PFSK-1 (cell line): ENCODE measurements at regions not wholly inside any gene's neighbourhood (a gene's known extent, or its start where the extent isn't known, plus 50 kb on each side); places are given as distances from the start of the nearest gene placed in this dataset.

ENCODE experiments used
- POLR2AphosphoS5 ChIP-seq: IDR thresholded peaks from 2 replicates; pipeline ENCODE4 v1.6.1; 2012; ENCODE audit warnings: low read depth, mild to moderate bottlenecking, control low read depth, low read length, moderate library complexity
- REST ChIP-seq, 2 experiments: IDR thresholded peaks; 2 replicates each; pipeline versions ENCODE4 v1.6.1 to v1.8.0; 2011 to 2012; ENCODE audit warnings: low read depth in 2 of 2, low read length in 2 of 2, control low read depth in 1 of 2, inconsistent platforms in 1 of 2, mild to moderate bottlenecking in 1 of 2, moderate library complexity in 1 of 2; ENCODE audit not compliant: insufficient read depth in 1 of 2

GRCh38 chr11:127117231-127117739, 116.7 kb upstream of the KIRREL3 start:
- TF ChIP-seq REST (IDR thresholded peaks at IDR 0.05; ENCODE audit: insufficient read depth in 1 of 2, low read depth in 2 of 2, low read length in 2 of 2) (no peak), POLR2AphosphoS5 (no peak)
